MM.1S (cell line): ENCODE measurements at regions not wholly inside any gene's neighbourhood (a gene's known extent, or its start where the extent isn't known, plus 50 kb on each side); places are given as distances from the start of the nearest gene placed in this dataset.

Experiments used
- DNase-seq: peaks from one replicate; pipeline ENCODE4 v3.0.0-alpha.2; 2015
- H2AFZ ChIP-seq: fragments of 300-600 bp; sonication (generic); 2 replicates; pipeline ENCODE4 v1.6.0; 2016; ENCODE audit warnings: antibody characterized with exemption, low read length
- H3F3A ChIP-seq: fragments of 300-600 bp; sonication (generic); 2 replicates; pipeline ENCODE4 v1.6.1; 2016; ENCODE audit warnings: mild to moderate bottlenecking, antibody characterized with exemption, low read length, moderate library complexity, mixed read lengths; ENCODE audit not compliant: insufficient read depth
- H3K27ac ChIP-seq: fragments of 300-600 bp; sonication (generic); 2 replicates; pipeline ENCODE4 v1.5.1; 2016; ENCODE audit warnings: mild to moderate bottlenecking, low read length
- H3K27me3 ChIP-seq: fragments of 300-600 bp; sonication (generic); replicated peaks from 2 replicates; pipeline ENCODE4 v1.6.0; 2016; ENCODE audit warnings: low read length; ENCODE audit not compliant: insufficient read depth
- H3K36me3 ChIP-seq: fragments of 300-600 bp; sonication (generic); replicated peaks from 2 replicates; pipeline ENCODE4 v1.6.1; 2016; ENCODE audit warnings: mild to moderate bottlenecking, low read length, mixed read lengths; ENCODE audit not compliant: insufficient read depth
- H3K4me1 ChIP-seq: fragments of 300-600 bp; sonication (generic); 2 replicates; pipeline ENCODE4 v1.6.1; 2016; ENCODE audit warnings: low read length, mixed read lengths
- H3K4me2 ChIP-seq: fragments of 300-600 bp; sonication (generic); 2 replicates; pipeline ENCODE4 v1.6.0; 2016; ENCODE audit warnings: low read depth, low read length
- H3K4me3 ChIP-seq: fragments of 300-600 bp; sonication (generic); 2 replicates; pipeline ENCODE4 v1.5.1; 2016; ENCODE audit warnings: low read length, mixed read lengths
- H3K79me2 ChIP-seq: fragments of 300-600 bp; sonication (generic); 2 replicates; pipeline ENCODE4 v1.6.1; 2016; ENCODE audit warnings: mixed run types, low read length, mixed read lengths
- H3K9ac ChIP-seq: fragments of 300-600 bp; sonication (generic); 2 replicates; pipeline ENCODE4 v1.6.1; 2016; ENCODE audit warnings: low read length, mixed read lengths
- H3K9me2 ChIP-seq: fragments of 300-600 bp; sonication (generic); replicated peaks from 2 replicates; pipeline ENCODE4 v1.6.1; 2016; ENCODE audit warnings: mild to moderate bottlenecking, low read length, mixed read lengths; ENCODE audit not compliant: insufficient read depth
- H3K9me3 ChIP-seq: fragments of 300-600 bp; sonication (generic); replicated peaks from 2 replicates; pipeline ENCODE4 v1.6.1; 2016; ENCODE audit warnings: mild to moderate bottlenecking, low read length, mixed read lengths; ENCODE audit not compliant: insufficient read depth
- H4K20me1 ChIP-seq: fragments of 300-600 bp; sonication (generic); 2 replicates; pipeline ENCODE4 v1.6.1; 2016; ENCODE audit warnings: mild to moderate bottlenecking, low read length, moderate library complexity, mixed read lengths; ENCODE audit not compliant: insufficient read depth
- CTCF ChIP-seq: fragments of 300-600 bp; sonication (generic); IDR thresholded peaks from 2 replicates; pipeline ENCODE4 v1.5.1; 2016; ENCODE audit warnings: antibody characterized with exemption, low read length, mixed read lengths
- EZH2 ChIP-seq: fragments of 300-600 bp; sonication (generic); optimal IDR thresholded peaks from 2 replicates; pipeline ENCODE3; 2017; ENCODE audit warnings: low read depth, mild to moderate bottlenecking, antibody characterized with exemption, low read length, mixed read lengths
- EZH2phosphoT487 ChIP-seq: fragments of 300-600 bp; sonication (generic); IDR thresholded peaks from 2 replicates; pipeline ENCODE4 v1.6.1; 2018; ENCODE audit warnings: antibody characterized with exemption, low read length

- Histone ChIP-seq H3K9me3 (no peaks in the 10 kb centered on the region), H3K36me3 (no peaks in the 10 kb centered on the region), H3K27me3 (no peaks in the 10 kb centered on the region), H3K27ac (no peak overlapping the region), H3K9me2 (no peaks in the 10 kb centered on the region), H3K4me3 (no peak overlapping the region), H3K79me2 (no peaks in the 10 kb centered on the region), H4K20me1 (no peaks in the 10 kb centered on the region), H3F3A (no peaks in the 10 kb centered on the region), H3K9ac (no peak overlapping the region), H3K4me1 (no peaks in the 10 kb centered on the region), H2AFZ (no peak overlapping the region), H3K4me2 (no peak overlapping the region)
- DNase-seq = no peak
- TF ChIP-seq CTCF = no peak
- no peak for TF ChIP-seq EZH2phosphoT487
Observed at GRCh38 chr3:178930116-178930515, 141.5 kb downstream of the ZMAT3 start.

DNA sequence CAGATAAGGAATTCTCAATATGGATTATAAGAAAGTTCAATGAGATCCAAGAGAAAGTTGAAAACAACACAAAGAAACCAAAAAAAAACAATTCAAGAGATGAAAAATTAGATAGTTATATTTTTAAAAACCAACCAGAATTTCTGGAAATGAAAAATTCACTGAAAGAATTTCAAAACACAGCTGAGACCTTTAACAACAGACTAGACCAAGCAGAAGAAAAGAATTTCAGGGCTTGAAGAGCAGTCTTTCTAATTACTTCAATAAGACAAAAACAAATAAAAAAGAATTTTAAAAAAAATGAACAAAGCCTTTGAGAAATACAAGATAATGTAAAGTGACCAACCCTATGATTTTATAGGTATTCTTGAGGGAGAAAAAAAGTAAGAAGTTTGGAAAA is 155.4 kb downstream of the ZMAT3 start:
- Histone ChIP-seq H3K27ac (no peak overlapping the region), H3K27me3 (no peaks in the 10 kb centered on the region), H3K9me3 (no peaks in the 10 kb centered on the region), H3K36me3 (no peaks in the 10 kb centered on the region), H3K79me2 (no peaks in the 10 kb centered on the region), H3K4me2 (no peak overlapping the region), H3K9me2 (no peaks in the 10 kb centered on the region), H4K20me1 (no peaks in the 10 kb centered on the region), H3K9ac (no peak overlapping the region), H3F3A (no peaks in the 10 kb centered on the region), H3K4me1 (no peaks in the 10 kb centered on the region), H3K4me3 (no peak overlapping the region), H2AFZ (no peak overlapping the region)
- no peak for DNase-seq
- no peak for TF ChIP-seq EZH2phosphoT487
- TF ChIP-seq EZH2 = no peak
- no peak for TF ChIP-seq CTCF

DNA sequence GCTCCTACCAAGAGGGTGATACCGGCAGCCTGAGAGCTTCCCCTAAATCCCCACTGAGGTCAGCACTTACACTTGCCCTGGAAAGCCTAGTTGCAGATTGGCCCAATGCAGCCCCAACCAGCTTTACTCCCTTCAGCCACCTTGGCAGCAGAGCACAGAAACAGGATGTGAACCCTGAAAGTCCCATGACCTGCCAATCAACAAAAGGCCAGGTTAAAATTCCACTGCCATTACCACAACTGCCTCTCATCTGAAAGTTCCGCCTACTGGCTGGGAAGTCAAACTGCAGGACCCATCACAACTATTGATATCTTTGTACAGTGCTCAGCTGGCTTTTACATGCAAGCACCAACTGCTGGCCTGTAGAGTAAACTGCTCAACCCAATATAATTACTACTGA is 156.2 kb downstream of the ZMAT3 start:
- H2AFZ ChIP-seq = no peak overlapping the region
- H3K27me3 ChIP-seq = no peaks in the 10 kb centered on the region
- H4K20me1 ChIP-seq = no peaks in the 10 kb centered on the region
- peak; percentile 28 for DNase-seq
- H3K4me1 ChIP-seq = no peaks in the 10 kb centered on the region
- H3K79me2 ChIP-seq = no peaks in the 10 kb centered on the region
- H3K4me3 ChIP-seq = no peak overlapping the region
- H3K9ac ChIP-seq = no peak overlapping the region
- no peaks in the 10 kb centered on the region for H3K9me2 ChIP-seq
- H3K27ac ChIP-seq = no peak overlapping the region
- TF ChIP-seq EZH2 = no peak
- TF ChIP-seq CTCF = peak; percentile 35
- TF ChIP-seq EZH2phosphoT487 = no peak
- H3F3A ChIP-seq = no peaks in the 10 kb centered on the region
- no peaks in the 10 kb centered on the region for H3K9me3 ChIP-seq
- H3K36me3 ChIP-seq = no peaks in the 10 kb centered on the region
- H3K4me2 ChIP-seq = no peak overlapping the region
